ENCODE measurements at regions not wholly inside any gene's neighbourhood (a gene's known extent, or its start where the extent isn't known, plus 50 kb on each side); places are given as distances from the start of the nearest gene placed in this dataset.

GRCh38 chr6:104166055-104166668 is 693.6 kb downstream of the HACE1 start:
- POLR2A ChIA-PET: no interaction called here
- TF ChIP-seq CTCF (IDR thresholded peaks at IDR 0.05): no peak
- ATAC-seq: no peak
- Mint-ChIP-seq H3K9me3 (peaks cover 10% of the 10 kb centered on the region), H3K27me3 (no peaks in the 10 kb centered on the region), H3K27ac (no peak overlapping the region), H3K4me1 (ENCODE audit: low read depth) (no peaks in the 10 kb centered on the region), H3K4me3 (no peak overlapping the region), H3K36me3 (ENCODE audit: low read depth) (no peaks in the 10 kb centered on the region)
- CTCF ChIA-PET: no interaction called here
- no peak for DNase-seq
- intact Hi-C loops (cut with micrococcal nuclease): no loop called here

DNA sequence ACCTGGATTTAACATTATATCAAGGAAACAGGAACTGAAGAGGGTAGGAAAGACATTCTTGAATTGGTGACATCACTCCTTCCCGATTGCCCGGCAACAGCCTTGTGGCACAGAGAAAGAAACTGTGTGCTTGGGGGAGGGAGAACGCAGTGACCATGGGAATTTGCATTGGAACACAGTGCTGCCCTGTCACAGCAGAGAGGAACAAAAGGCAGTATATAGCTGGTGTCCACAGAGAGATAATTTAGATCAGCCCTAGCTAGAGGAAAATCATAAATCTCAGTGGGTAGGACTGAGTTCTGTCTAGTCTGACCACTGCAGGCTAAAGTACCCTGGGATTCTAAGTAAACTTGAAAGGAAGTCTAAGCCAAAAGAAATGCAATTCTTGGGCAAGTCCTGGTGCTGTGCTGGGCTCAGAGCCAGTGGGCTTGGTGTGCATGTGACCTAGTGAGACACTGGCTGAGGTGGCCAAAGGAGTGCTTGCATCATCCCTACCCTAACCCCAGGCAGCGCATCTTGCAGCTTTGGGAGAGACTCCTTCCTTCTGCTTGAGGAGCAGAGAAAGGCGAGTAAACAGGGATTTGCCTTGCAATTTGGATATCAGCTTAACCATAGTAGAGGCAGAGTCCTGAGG is 697.6 kb downstream of the HACE1 start:
- ChIA-PET CTCF (no interaction called here), POLR2A (no interaction called here)
- H3K4me3 Mint-ChIP-seq: no peak overlapping the region
- H3K27ac Mint-ChIP-seq: no peak overlapping the region
- no peaks in the 10 kb centered on the region for H3K36me3 Mint-ChIP-seq (ENCODE audit: low read depth)
- TF ChIP-seq CTCF (IDR thresholded peaks at IDR 0.05): no peak
- intact Hi-C loops (cut with micrococcal nuclease): no loop called here
- ATAC-seq (no peak), DNase-seq (no peak)
- no peaks in the 10 kb centered on the region for H3K4me1 Mint-ChIP-seq (ENCODE audit: low read depth)
- peaks cover 10% of the 10 kb centered on the region for H3K9me3 Mint-ChIP-seq
- H3K27me3 Mint-ChIP-seq: no peaks in the 10 kb centered on the region

GRCh38 chr6:104159045-104159618 is 700.6 kb downstream of the HACE1 start:
- CTCF ChIA-PET: no interaction called here

GRCh38 chr6:104143757-104144156 is 716.0 kb downstream of the HACE1 start:
- DNase-seq (no peak), ATAC-seq (no peak)
- H3K27me3 Mint-ChIP-seq: no peaks in the 10 kb centered on the region
- intact Hi-C loops (cut with micrococcal nuclease): no loop called here
- H3K36me3 Mint-ChIP-seq (ENCODE audit: low read depth): no peaks in the 10 kb centered on the region
- TF ChIP-seq CTCF (IDR thresholded peaks at IDR 0.05): no peak
- H3K4me3 Mint-ChIP-seq: no peak overlapping the region
- peaks cover 5% of the 10 kb centered on the region for H3K9me3 Mint-ChIP-seq
- POLR2A ChIA-PET: interaction anchor here (0.6 kb wide), 1 partner anchor 1861 kb away, joined by 3 read pairs; no protein-coding TSS in a partner anchor
- no peaks in the 10 kb centered on the region for H3K4me1 Mint-ChIP-seq (ENCODE audit: low read depth)
- H3K27ac Mint-ChIP-seq: no peak overlapping the region
- CTCF ChIA-PET: no interaction called here

More at GRCh38 chr6:104159045-104159618, 700.6 kb downstream of the HACE1 start:
- Mint-ChIP-seq H3K4me1 (ENCODE audit: low read depth) (no peaks in the 10 kb centered on the region), H3K27ac (no peak overlapping the region), H3K9me3 (peaks cover 1% of the 10 kb centered on the region), H3K36me3 (ENCODE audit: low read depth) (no peaks in the 10 kb centered on the region), H3K4me3 (no peak overlapping the region), H3K27me3 (no peaks in the 10 kb centered on the region)
- POLR2A ChIA-PET: no interaction called here
- DNase-seq (no peak), ATAC-seq (no peak)
- TF ChIP-seq CTCF (IDR thresholded peaks at IDR 0.05): no peak
- intact Hi-C loops (cut with micrococcal nuclease): no loop called here

- TF ChIP-seq CTCF (IDR thresholded peaks at IDR 0.05): no peak
- no peak for DNase-seq
- POLR2A ChIA-PET: no interaction called here
- no peaks in the 10 kb centered on the region for H3K36me3 Mint-ChIP-seq (ENCODE audit: low read depth)
- intact Hi-C loops (cut with micrococcal nuclease): no loop called here
- H3K27me3 Mint-ChIP-seq: no peaks in the 10 kb centered on the region
- H3K27ac Mint-ChIP-seq: no peak overlapping the region
- H3K4me1 Mint-ChIP-seq (ENCODE audit: low read depth): no peaks in the 10 kb centered on the region
- CTCF ChIA-PET: no interaction called here
- no peak for ATAC-seq
- H3K4me3 Mint-ChIP-seq: no peak overlapping the region
- H3K9me3 Mint-ChIP-seq: peaks cover 2% of the 10 kb centered on the region
Measured at GRCh38 chr6:104134876-104135275, 724.8 kb downstream of the HACE1 start.

All from activated CD8-positive, alpha-beta T cell treated with anti-CD3 and anti-CD28 coated beads for 36 hours (primary cell).